GM12878 (cell line): ENCODE measurements at regions not wholly inside any gene's neighbourhood (a gene's known extent, or its start where the extent isn't known, plus 50 kb on each side); places are given as distances from the start of the nearest gene placed in this dataset.

Source experiments
- E4F1 ChIP-seq: fragments of 450-650 bp; IDR thresholded peaks from 2 replicates; pipeline ENCODE4 v1.6.1; 2018; ENCODE audit warnings: borderline replicate concordance, mild to moderate bottlenecking; ENCODE audit not compliant: partially characterized antibody
- MEF2B ChIP-seq: fragments of 450-650 bp; IDR thresholded peaks from 2 replicates; pipeline ENCODE4 v1.6.1; 2018; ENCODE audit warnings: mild to moderate bottlenecking, moderate library complexity; ENCODE audit not compliant: partially characterized antibody, poor library complexity, severe bottlenecking
- RFX5 ChIP-seq: IDR thresholded peaks from 2 replicates; pipeline ENCODE4 v1.6.1; 2011; ENCODE audit warnings: low read depth, low read length, improper control_type of control experiment
- TAF1 ChIP-seq: IDR thresholded peaks from 2 replicates; pipeline ENCODE4 v1.6.1; 2011; ENCODE audit warnings: mild to moderate bottlenecking, low read depth, low read length, borderline replicate concordance
- ZNF687 ChIP-seq: fragments of 450-650 bp; IDR thresholded peaks from 2 replicates; pipeline ENCODE4 v1.6.1; 2017; ENCODE audit warnings: mild to moderate bottlenecking, moderate library complexity

GRCh38 chr11:45091563-45092403 is 54.7 kb upstream of the PRDM11 start (continued):
- no peak for TF ChIP-seq E4F1
- no peak for TF ChIP-seq RFX5
- no peak for TF ChIP-seq MEF2B
- no peak for TF ChIP-seq ZNF687
- TF ChIP-seq TAF1: no peak
